ENCODE measurements at regions not wholly inside any gene's neighbourhood (a gene's known extent, or its start where the extent isn't known, plus 50 kb on each side); places are given as distances from the start of the nearest gene placed in this dataset.

DNA sequence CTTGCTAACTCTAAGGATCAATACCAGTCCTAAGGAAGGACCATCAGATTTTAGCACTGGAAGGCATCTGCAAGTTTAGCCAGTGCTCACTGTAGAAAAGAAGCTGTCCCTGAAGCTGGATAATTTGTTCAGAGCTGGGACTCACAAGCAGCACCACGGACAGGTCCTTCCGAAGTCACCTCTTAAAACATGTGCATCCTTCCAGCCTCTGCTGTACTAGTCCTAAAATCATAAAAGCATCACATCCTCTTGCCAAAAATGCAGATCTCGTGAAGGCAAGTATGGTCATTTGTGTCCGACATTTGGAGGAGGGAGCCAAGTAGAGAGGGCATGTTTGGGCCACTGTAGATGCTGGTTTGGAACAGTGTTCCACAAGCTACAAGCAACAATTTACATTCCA, 506.9 kb downstream of the RBFOX1 start:
- TF ChIP-seq, protein P1, sequence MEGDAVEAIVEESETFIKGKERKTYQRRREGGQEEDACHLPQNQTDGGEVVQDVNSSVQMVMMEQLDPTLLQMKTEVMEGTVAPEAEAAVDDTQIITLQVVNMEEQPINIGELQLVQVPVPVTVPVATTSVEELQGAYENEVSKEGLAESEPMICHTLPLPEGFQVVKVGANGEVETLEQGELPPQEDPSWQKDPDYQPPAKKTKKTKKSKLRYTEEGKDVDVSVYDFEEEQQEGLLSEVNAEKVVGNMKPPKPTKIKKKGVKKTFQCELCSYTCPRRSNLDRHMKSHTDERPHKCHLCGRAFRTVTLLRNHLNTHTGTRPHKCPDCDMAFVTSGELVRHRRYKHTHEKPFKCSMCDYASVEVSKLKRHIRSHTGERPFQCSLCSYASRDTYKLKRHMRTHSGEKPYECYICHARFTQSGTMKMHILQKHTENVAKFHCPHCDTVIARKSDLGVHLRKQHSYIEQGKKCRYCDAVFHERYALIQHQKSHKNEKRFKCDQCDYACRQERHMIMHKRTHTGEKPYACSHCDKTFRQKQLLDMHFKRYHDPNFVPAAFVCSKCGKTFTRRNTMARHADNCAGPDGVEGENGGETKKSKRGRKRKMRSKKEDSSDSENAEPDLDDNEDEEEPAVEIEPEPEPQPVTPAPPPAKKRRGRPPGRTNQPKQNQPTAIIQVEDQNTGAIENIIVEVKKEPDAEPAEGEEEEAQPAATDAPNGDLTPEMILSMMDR (conservative IDR thresholded peaks at IDR 0.05; ENCODE audit: low read depth, low read length): no peak
- no peak for DNase-seq (ENCODE audit: low read depth)
- H3K4me3 ChIP-seq (ENCODE audit: low read depth, low read length): no peak overlapping the region

DNA sequence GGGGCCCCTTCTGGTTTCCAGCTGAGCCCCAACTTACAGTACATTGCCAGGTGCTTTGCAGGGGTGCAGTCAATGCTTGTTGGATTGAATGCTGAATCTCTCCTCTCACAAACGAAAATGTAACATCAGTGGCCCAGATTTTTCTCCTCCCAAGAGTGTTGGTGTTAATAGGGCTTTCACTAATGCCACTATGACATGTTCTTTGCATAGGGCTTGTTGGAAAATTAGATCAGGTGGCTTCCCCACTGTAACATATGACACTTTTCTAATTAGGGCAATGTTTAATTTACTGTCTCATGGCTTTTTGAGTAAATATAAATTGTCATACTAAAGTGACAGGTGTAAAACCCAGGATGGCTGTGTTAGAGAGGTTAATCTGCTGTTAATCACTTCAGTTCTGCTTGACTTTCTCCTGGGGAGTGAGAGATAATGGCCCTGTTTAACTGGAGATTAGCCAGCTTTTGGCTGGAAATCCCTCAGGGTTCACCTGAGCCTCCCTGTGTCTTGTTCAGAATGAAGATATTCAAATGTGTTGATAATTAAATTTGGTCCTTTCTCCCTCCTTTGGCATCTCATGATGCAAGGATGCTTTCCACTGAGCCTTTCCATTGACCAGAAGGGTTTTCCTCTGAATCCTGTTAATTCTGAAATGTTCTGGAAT, 502.3 kb downstream of the RBFOX1 start:
- H3K4me3 ChIP-seq (ENCODE audit: low read depth, low read length): no peak overlapping the region
- DNase-seq (ENCODE audit: low read depth): no peak
- TF ChIP-seq, protein P1 (conservative IDR thresholded peaks at IDR 0.05; ENCODE audit: low read depth, low read length): no peak

DNA sequence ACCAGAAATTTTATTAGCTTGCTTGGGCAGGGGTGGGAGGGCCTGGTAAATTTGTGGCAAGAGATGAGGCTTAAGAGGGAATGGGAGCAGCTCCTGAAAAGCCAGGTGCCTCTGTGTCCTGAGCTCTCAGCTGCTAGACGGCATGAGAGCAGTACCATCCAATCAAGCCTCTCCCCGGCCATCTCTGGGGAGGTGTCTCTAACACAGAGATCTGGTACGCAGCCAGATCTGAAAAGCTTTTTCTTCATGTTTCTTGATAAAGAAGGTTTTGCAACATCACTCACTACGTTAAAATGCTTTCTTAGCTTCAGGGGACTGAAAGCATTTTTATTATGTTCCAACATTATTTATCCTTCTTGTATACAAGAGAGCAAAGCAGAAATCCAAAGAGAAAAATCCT, 488.2 kb downstream of the RBFOX1 start:
- no peak for DNase-seq (ENCODE audit: low read depth)
- H3K4me3 ChIP-seq (ENCODE audit: low read depth, low read length): no peak overlapping the region
- TF ChIP-seq, protein P1 (conservative IDR thresholded peaks at IDR 0.05; ENCODE audit: low read depth, low read length): no peak

DNA sequence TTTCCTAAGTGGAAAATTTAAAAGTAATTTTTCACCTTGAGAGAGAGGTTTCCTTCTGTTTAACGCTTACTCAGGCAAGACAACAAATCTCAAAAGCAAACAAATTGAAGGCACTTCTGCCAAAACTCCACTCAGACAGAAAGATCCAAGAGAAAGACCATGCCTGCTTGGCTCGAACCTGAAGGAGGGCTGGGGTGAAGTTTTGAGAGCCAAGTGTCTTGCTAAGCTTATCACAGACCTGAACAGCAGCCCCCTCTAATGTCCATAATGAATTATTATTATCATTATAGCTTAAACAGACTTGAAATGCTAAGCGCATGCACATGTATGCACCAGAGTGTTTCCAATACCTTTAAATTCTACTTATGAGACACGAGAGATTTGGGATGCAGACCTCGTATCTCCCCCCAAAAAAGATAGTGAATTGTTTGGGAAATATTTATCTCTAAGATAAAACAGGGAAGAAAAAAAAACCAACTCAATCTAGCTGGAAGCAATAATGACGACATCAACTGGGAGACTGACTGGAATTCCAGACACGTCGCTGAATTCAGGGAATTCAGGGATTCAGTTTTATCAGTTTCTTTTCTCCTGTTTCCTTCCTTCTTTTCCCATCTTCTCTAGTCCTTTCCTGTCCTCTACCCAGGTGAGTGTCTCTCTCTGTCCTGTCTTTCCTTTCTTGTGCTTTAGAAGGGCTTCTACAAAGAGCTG, 473.2 kb downstream of the RBFOX1 start:
- TF ChIP-seq, protein P1 (conservative IDR thresholded peaks at IDR 0.05; ENCODE audit: low read depth, low read length): no peak
- DNase-seq (ENCODE audit: low read depth): no peak
- no peak overlapping the region for H3K4me3 ChIP-seq (ENCODE audit: low read depth, low read length)

DNA sequence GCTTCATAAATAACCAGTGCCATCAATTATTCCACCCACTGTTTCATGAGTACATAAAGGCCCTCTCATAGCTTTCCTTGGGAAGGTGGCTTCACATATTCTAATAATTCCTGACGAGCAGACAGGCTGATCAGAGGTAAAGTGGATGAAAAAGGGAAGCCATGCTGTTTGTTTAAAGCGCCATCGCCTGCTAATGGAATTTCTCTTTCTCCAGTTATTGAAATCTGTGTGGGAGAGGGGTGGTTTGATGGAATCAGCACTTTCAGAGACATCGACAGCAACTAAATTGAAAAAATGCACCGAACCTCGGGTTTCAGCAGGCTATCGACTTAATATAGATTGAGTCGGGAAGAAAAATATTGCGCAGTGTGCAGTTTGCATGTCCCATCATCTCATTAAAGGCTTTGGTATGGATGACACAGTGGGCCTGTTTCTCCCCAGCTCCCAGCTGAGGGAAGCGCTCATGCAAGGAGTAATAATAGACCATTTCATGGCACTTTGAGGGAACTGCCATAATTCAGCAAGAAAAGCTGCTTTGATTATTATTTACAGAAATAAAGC, 472.1 kb downstream of the RBFOX1 start:
- TF ChIP-seq, protein P1 (conservative IDR thresholded peaks at IDR 0.05; ENCODE audit: low read depth, low read length): no peak
- H3K4me3 ChIP-seq (ENCODE audit: low read depth, low read length): no peak overlapping the region
- no peak for DNase-seq (ENCODE audit: low read depth)

DNA sequence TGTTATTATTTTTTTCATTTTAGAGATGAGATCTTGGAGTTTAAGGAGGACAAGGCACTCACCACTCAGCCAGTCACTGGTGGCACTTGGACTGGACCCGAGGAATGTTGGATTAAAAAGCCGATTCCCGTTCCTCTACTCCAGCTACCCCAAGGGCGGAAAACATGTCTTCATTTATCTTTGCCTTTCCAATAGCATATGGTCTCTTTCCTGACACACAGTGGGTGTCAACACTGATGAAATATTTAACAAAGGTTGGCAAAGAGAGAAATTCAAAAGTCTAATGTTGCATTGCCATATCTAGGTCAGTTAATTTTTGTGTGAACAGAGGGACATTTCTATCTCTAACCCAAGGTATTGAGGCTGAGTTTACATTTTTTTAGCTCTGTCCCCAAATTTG, 459.7 kb downstream of the RBFOX1 start:
- TF ChIP-seq, protein P1 (conservative IDR thresholded peaks at IDR 0.05; ENCODE audit: low read depth, low read length): no peak
- H3K4me3 ChIP-seq (ENCODE audit: low read depth, low read length): no peak overlapping the region
- DNase-seq (ENCODE audit: low read depth): no peak

Data from epithelial cell of proximal tubule (primary cell).